ENCODE measurements at regions not wholly inside any gene's neighbourhood (a gene's known extent, or its start where the extent isn't known, plus 50 kb on each side); places are given as distances from the start of the nearest gene placed in this dataset.

DNA sequence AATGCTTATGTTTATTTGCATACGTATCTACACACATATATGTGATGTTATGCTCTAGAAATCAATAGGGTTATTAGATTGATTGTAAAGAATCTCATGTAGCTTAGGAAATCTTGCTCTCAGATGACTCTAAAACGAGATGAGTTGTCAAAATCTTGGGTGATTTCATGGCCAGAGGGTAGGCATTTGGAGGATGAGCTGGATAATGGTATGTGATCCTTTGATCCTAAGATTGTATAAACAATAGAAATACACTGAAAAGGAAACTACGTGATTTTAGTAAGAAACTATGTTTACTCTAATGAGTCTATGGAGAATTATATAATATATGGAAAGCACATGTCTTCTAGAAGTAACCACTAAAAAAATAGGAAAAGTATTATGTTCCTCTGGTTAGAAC, 676.6 kb downstream of the NSUN3 start:
- Histone ChIP-seq H3K27ac (ENCODE audit: low read depth, low read length) (no peak overlapping the region), H4K8ac (ENCODE audit: extremely low read depth, insufficient read depth, low read length) (no peak overlapping the region), H4K91ac (replicated peaks; ENCODE audit: insufficient read length, low read length) (no peak overlapping the region), H3K18ac (ENCODE audit: extremely low read depth, low read length) (no peak overlapping the region), H2BK5ac (ENCODE audit: low read depth, low read length) (no peak overlapping the region), H3K79me1 (ENCODE audit: low read depth, low read length) (no peaks in the 10 kb centered on the region), H3K14ac (ENCODE audit: insufficient read length) (no peak overlapping the region), H4K5ac (ENCODE audit: insufficient read length, low read depth, low read length) (no peak overlapping the region), H3K79me2 (ENCODE audit: control insufficient read depth in 1 of 2, insufficient read depth in 2 of 2, low read length in 2 of 2) (no peaks in the 10 kb centered on the region), H3K23me2 (ENCODE audit: low read depth, low read length) (no peaks in the 10 kb centered on the region), H3K4me2 (ENCODE audit: insufficient read depth in 1 of 2, low read depth in 2 of 2, low read length in 2 of 2) (no peak overlapping the region), H3K27me3 (replicated peaks in 1 of 4; ENCODE audit: control insufficient read depth in 3 of 4, extremely low read depth in 1 of 4, insufficient read depth in 3 of 4, low read length in 3 of 4) (no peaks in the 10 kb centered on the region), H2BK120ac (replicated peaks; ENCODE audit: low read depth, low read length) (no peak overlapping the region), H3K4me3 (ENCODE audit: extremely low read depth in 1 of 4, insufficient read depth in 2 of 4, low read depth in 3 of 4, low read length in 4 of 4) (no peak overlapping the region), H4K20me1 (replicated peaks in 1 of 2; ENCODE audit: control insufficient read depth in 1 of 2, insufficient read depth in 2 of 2, low read length in 2 of 2) (no peaks in the 10 kb centered on the region), H3K56ac (replicated peaks; ENCODE audit: insufficient read length, low read depth, low read length) (no peak overlapping the region), H2BK15ac (ENCODE audit: low read length) (no peak overlapping the region), H2AFZ (ENCODE audit: low read length) (no peak overlapping the region), H3K4me1 (replicated peaks in 1 of 4; ENCODE audit: control insufficient read depth in 3 of 4, insufficient read depth in 4 of 4, low read length in 3 of 4) (no peaks in the 10 kb centered on the region), H2BK20ac (ENCODE audit: low read length) (no peak overlapping the region), H2AK5ac (ENCODE audit: low read depth, low read length) (no peak overlapping the region), H3K9ac (replicated peaks in 1 of 4; ENCODE audit: extremely low read depth in 1 of 4, low read depth in 3 of 4, low read length in 3 of 4) (no peak overlapping the region), H3K4ac (replicated peaks; ENCODE audit: insufficient read length, low read depth, low read length) (no peak overlapping the region), H3K9me3 (ENCODE audit: insufficient read depth in 2 of 2, low read depth in 1 of 2, low read length in 1 of 2) (peaks cover 0 to 3% of the 10 kb centered on the region in 2 experiments; a peak in 1 of 4 replicates), H3K36me3 (ENCODE audit: control insufficient read depth in 2 of 4, insufficient read depth in 4 of 4, low read length in 3 of 4) (no peaks in the 10 kb centered on the region), H3K23ac (ENCODE audit: insufficient read length) (no peak overlapping the region), H2BK12ac (ENCODE audit: low read depth, low read length) (no peak overlapping the region)
- WGBS, 2 experiments (ENCODE audit: extremely low coverage in 1 of 2, insufficient coverage in 1 of 2, insufficient read length in 1 of 2, insufficient replicate concordance in 2 of 2, low coverage in 1 of 2, low lambda C conversion rate in 2 of 2, missing lambda C conversion rate in 1 of 2) = 87% methylated on average over 3 of the region's 3 CpGs; no CpG with 5 or more reads in 1 of the 2 experiments
- FAIRE-seq (no peak), DNase-seq (ENCODE audit: low read depth in 1 of 2, low spot score in 2 of 2) (no peak)
- POLR2A ChIA-PET (ENCODE audit: partially characterized antibody) = no interaction called here
- CTCF ChIA-PET (ENCODE audit: partially characterized antibody) = interaction anchor here (1.9 kb wide), 1 partner anchor 217 kb away, joined by 5 read pairs; no protein-coding TSS in a partner anchor
- TF ChIP-seq HDAC6 (IDR thresholded peaks at IDR 0.05; ENCODE audit: low read depth, low read length) (no peak), KDM5A (IDR thresholded peaks at IDR 0.05; ENCODE audit: low read length) (no peak), TAF1 (IDR thresholded peaks at IDR 0.05; ENCODE audit: low read depth, low read length) (no peak), GTF2F1 (IDR thresholded peaks at IDR 0.05; ENCODE audit: borderline replicate concordance, low read depth, low read length) (no peak), JUN (IDR thresholded peaks at IDR 0.05; ENCODE audit: low read depth, low read length) (no peak), TAF7 (optimal IDR thresholded peaks at IDR 0.05; ENCODE audit: borderline replicate concordance, low read depth, low read length) (no peak), EP300 (IDR thresholded peaks at IDR 0.05; ENCODE audit: borderline replicate concordance in 1 of 2, low read depth in 2 of 2, low read length in 2 of 2) (no peak), BRCA1 (IDR thresholded peaks at IDR 0.05; ENCODE audit: low read depth, low read length) (no peak), YY1 (IDR thresholded peaks at IDR 0.05; ENCODE audit: low read depth, low read length) (no peak), CEBPB (IDR thresholded peaks at IDR 0.05; ENCODE audit: low read depth, low read length) (no peak)
- TF ChIP-seq, protein P1, sequence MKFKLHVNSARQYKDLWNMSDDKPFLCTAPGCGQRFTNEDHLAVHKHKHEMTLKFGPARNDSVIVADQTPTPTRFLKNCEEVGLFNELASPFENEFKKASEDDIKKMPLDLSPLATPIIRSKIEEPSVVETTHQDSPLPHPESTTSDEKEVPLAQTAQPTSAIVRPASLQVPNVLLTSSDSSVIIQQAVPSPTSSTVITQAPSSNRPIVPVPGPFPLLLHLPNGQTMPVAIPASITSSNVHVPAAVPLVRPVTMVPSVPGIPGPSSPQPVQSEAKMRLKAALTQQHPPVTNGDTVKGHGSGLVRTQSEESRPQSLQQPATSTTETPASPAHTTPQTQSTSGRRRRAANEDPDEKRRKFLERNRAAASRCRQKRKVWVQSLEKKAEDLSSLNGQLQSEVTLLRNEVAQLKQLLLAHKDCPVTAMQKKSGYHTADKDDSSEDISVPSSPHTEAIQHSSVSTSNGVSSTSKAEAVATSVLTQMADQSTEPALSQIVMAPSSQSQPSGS (IDR thresholded peaks at IDR 0.05; ENCODE audit: low read length) = no peak
- TF ChIP-seq, protein P2, sequence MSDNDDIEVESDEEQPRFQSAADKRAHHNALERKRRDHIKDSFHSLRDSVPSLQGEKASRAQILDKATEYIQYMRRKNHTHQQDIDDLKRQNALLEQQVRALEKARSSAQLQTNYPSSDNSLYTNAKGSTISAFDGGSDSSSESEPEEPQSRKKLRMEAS (IDR thresholded peaks at IDR 0.05) = no peak
- TF ChIP-seq, protein P3, sequence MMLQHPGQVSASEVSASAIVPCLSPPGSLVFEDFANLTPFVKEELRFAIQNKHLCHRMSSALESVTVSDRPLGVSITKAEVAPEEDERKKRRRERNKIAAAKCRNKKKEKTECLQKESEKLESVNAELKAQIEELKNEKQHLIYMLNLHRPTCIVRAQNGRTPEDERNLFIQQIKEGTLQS (IDR thresholded peaks at IDR 0.05; ENCODE audit: insufficient read depth, low read depth, low read length) = no peak

Measured in H1 (cell line).